ENCODE measurements at regions not wholly inside any gene's neighbourhood (a gene's known extent, or its start where the extent isn't known, plus 50 kb on each side); places are given as distances from the start of the nearest gene placed in this dataset.

- intact Hi-C loops (cut with DNase I): no loop called here
- Histone ChIP-seq H3K4me3 (no peak overlapping the region), H3K9me3 (no peaks in the 10 kb centered on the region), H3K27me3 (ENCODE audit: insufficient read depth in 3 of 3, low read length in 2 of 3) (no peaks in the 10 kb centered on the region), H3K4me1 (no peaks in the 10 kb centered on the region), H3K36me3 (ENCODE audit: insufficient read depth in 1 of 2, low read depth in 1 of 2) (no peaks in the 10 kb centered on the region), H3K27ac (no peak overlapping the region)
- TF ChIP-seq CTCF (IDR thresholded peaks at IDR 0.05): no peak
- ATAC-seq (no peak), DNase-seq (no peak)
- WGBS, 3 donors: 80 to 85% (median 85%) methylated on average over 4 of the region's 4 CpGs
Measured at GRCh38 chr1:215001419-215002021, 81.0 kb upstream of the KCNK2 start.

GRCh38 chr1:215002471-215002870 is 80.1 kb upstream of the KCNK2 start:
- DNase-seq (no peak), ATAC-seq (no peak)
- 21 to 42% (median 32%) methylated on average over 4 of the region's 4 CpGs for WGBS, 3 donors
- H3K36me3 ChIP-seq (ENCODE audit: insufficient read depth in 1 of 2, low read depth in 1 of 2): no peaks in the 10 kb centered on the region
- H3K9me3 ChIP-seq: no peaks in the 10 kb centered on the region
- H3K27ac ChIP-seq: no peak overlapping the region
- no peaks in the 10 kb centered on the region for H3K4me1 ChIP-seq
- no peaks in the 10 kb centered on the region for H3K27me3 ChIP-seq (ENCODE audit: insufficient read depth in 3 of 3, low read length in 2 of 3)
- no peak overlapping the region for H3K4me3 ChIP-seq
- no peak for TF ChIP-seq CTCF (IDR thresholded peaks at IDR 0.05)
- intact Hi-C loops (cut with DNase I): no loop called here

- Histone ChIP-seq H3K4me1 (no peaks in the 10 kb centered on the region), H3K27me3 (ENCODE audit: insufficient read depth in 3 of 3, low read length in 2 of 3) (no peaks in the 10 kb centered on the region), H3K4me3 (no peak overlapping the region), H3K36me3 (ENCODE audit: insufficient read depth in 1 of 2, low read depth in 1 of 2) (no peaks in the 10 kb centered on the region), H3K27ac (no peak overlapping the region), H3K9me3 (no peaks in the 10 kb centered on the region)
- no peak for ATAC-seq
- TF ChIP-seq CTCF (IDR thresholded peaks at IDR 0.05): no peak
- intact Hi-C loops (cut with DNase I): no loop called here
- WGBS, 3 donors: 89 to 97% (median 89%) methylated on average over 2 of the region's 2 CpGs
- no peak for DNase-seq
Measured at GRCh38 chr1:215003686-215004085, 78.9 kb upstream of the KCNK2 start.

GRCh38 chr1:215004121-215004827 is 78.3 kb upstream of the KCNK2 start:
- TF ChIP-seq CTCF (IDR thresholded peaks at IDR 0.05): no peak
- DNase-seq (no peak), ATAC-seq (no peak)
- Histone ChIP-seq H3K27me3 (ENCODE audit: insufficient read depth in 3 of 3, low read length in 2 of 3) (no peaks in the 10 kb centered on the region), H3K27ac (no peak overlapping the region), H3K4me3 (no peak overlapping the region), H3K9me3 (no peaks in the 10 kb centered on the region), H3K4me1 (no peaks in the 10 kb centered on the region), H3K36me3 (ENCODE audit: insufficient read depth in 1 of 2, low read depth in 1 of 2) (no peaks in the 10 kb centered on the region)
- WGBS, 3 donors: 82 to 86% (median 86%) methylated on average over 2 of the region's 2 CpGs
- intact Hi-C loops (cut with DNase I): no loop called here

Data from psoas muscle (tissue), 7 donors.